SK-N-SH (cell line): ENCODE measurements at regions not wholly inside any gene's neighbourhood (a gene's known extent, or its start where the extent isn't known, plus 50 kb on each side); places are given as distances from the start of the nearest gene placed in this dataset.

Experiments used
- CTCF ChIA-PET: fragments of 300-600, 350-600 bp; formaldehyde crosslinking; extraction: SDS; loops from one replicate; lab custom pipeline; 2021; lab: Yijun Ruan, JAX
- POLR2A ChIA-PET: fragments of 350-600 bp; sonication (Branson Sonifier 250); formaldehyde crosslinking; extraction: SDS; loops from one replicate; lab custom pipeline; 2020; ENCODE audit warnings: antibody characterized with exemption, inconsistent platforms; lab: Yijun Ruan, JAX
- DNase-seq: peaks from one replicate; pipeline ENCODE4 v3.0.0; 2012
- H2AFZ ChIP-seq: fragments of 200-600 bp; sonication (generic); 2 replicates; pipeline ENCODE4 v1.8.1; 2016; ENCODE audit warnings: antibody characterized with exemption, mild to moderate bottlenecking, low read depth
- H3F3A ChIP-seq: fragments of 200-600 bp; sonication (generic); replicated peaks from 2 replicates; pipeline ENCODE3; 2016; ENCODE audit warnings: antibody characterized with exemption, mild to moderate bottlenecking; ENCODE audit not compliant: insufficient read depth
- H3K27ac ChIP-seq, 2 experiments: fragments of 200-500 bp in 1 of 2; fragments of 200-600 bp in 1 of 2; sonication (Bioruptor generic) in 1 of 2; sonication (generic), shearing (Covaris generic) in 1 of 2; 2 replicates each; pipeline versions ENCODE4 v1.5.1 to v1.6.1; 2014 to 2016; ENCODE audit warnings: low read depth in 2 of 2, inconsistent platforms in 1 of 2, low read length in 1 of 2, mild to moderate bottlenecking in 1 of 2, mixed read lengths in 1 of 2
- H3K27me3 ChIP-seq: fragments of 200-600 bp; sonication (generic), shearing (Covaris generic); 2 replicates; pipeline ENCODE4 v1.6.1; 2016; ENCODE audit warnings: mixed run types; ENCODE audit not compliant: insufficient read depth
- H3K36me3 ChIP-seq, 2 experiments: fragments of 200-500 bp in 1 of 2; fragments of 200-600 bp in 1 of 2; sonication (Bioruptor generic) in 1 of 2; sonication (generic) in 1 of 2; replicated peaks in 1 of 2; 2 replicates each; pipeline versions ENCODE3 to v1.5.1; 2014 to 2016; ENCODE audit warnings: low read length in 1 of 2, mild to moderate bottlenecking in 1 of 2; ENCODE audit not compliant: insufficient read depth in 2 of 2, control insufficient read depth in 1 of 2
- H3K4me1 ChIP-seq, 2 experiments: fragments of 200-500 bp in 1 of 2; fragments of 200-600 bp in 1 of 2; sonication (Bioruptor generic) in 1 of 2; sonication (generic), shearing (Covaris generic) in 1 of 2; 2 replicates each; pipeline versions ENCODE4 v1.5.1 to v1.6.1; 2014 to 2016; ENCODE audit warnings: low read depth in 1 of 2, low read length in 1 of 2, mixed run types in 1 of 2; ENCODE audit not compliant: insufficient read depth in 2 of 2, control insufficient read depth in 1 of 2
- H3K4me2 ChIP-seq: fragments of 200-600 bp; sonication (generic), shearing (Covaris generic); 2 replicates; pipeline ENCODE4 v1.6.1; 2017; ENCODE audit warnings: mixed run types
- H3K4me3 ChIP-seq, 2 experiments: fragments of 200-500 bp in 1 of 2; fragments of 200-600 bp in 1 of 2; sonication (Bioruptor generic) in 1 of 2; sonication (generic), shearing (Covaris generic) in 1 of 2; 2 replicates each; pipeline versions ENCODE4 v1.5.1 to v1.8.1; 2014 to 2016; ENCODE audit warnings: low read depth in 2 of 2, inconsistent platforms in 1 of 2, low read length in 1 of 2, mild to moderate bottlenecking in 1 of 2, mixed read lengths in 1 of 2, moderate library complexity in 1 of 2
- H3K79me2 ChIP-seq: fragments of 200-600 bp; sonication (generic); 2 replicates; pipeline ENCODE4 v1.8.1; 2017; ENCODE audit warnings: mild to moderate bottlenecking; ENCODE audit not compliant: insufficient read depth
- H3K9ac ChIP-seq: fragments of 200-600 bp; sonication (generic); 2 replicates; pipeline ENCODE4 v1.6.1; 2017; ENCODE audit warnings: mixed run types
- H3K9me2 ChIP-seq: fragments of 200-600 bp; sonication (generic); 2 replicates; pipeline ENCODE4 v1.6.1; 2017; ENCODE audit warnings: mixed run types
- H3K9me3 ChIP-seq: fragments of 200-600 bp; sonication (generic); 2 replicates; pipeline ENCODE4 v1.6.1; 2017; ENCODE audit warnings: mixed run types, mild to moderate bottlenecking, moderate library complexity
- H4K20me1 ChIP-seq: fragments of 200-600 bp; sonication (generic); 2 replicates; pipeline ENCODE4 v1.6.1; 2017; ENCODE audit warnings: mild to moderate bottlenecking, mixed run types; ENCODE audit not compliant: insufficient read depth
- CHD2 ChIP-seq: fragments of 150-350 bp; IDR thresholded peaks from 2 replicates; pipeline ENCODE4 v1.6.1; 2018; ENCODE audit warnings: low read length; ENCODE audit not compliant: partially characterized antibody
- ELF1 ChIP-seq: IDR thresholded peaks from 2 replicates; pipeline ENCODE4 v1.4.0; 2012
- EP300 ChIP-seq, 2 experiments: IDR thresholded peaks; 2 replicates each; pipeline versions ENCODE4 v1.4.0 to v1.6.1; 2012; ENCODE audit warnings: borderline replicate concordance in 1 of 2, low read depth in 1 of 2, low read length in 1 of 2
- EZH2phosphoT487 ChIP-seq: fragments of 200-600 bp; sonication (generic); IDR thresholded peaks from 2 replicates; pipeline ENCODE4 v1.6.1; 2017; ENCODE audit warnings: low read depth, mixed run types, mild to moderate bottlenecking, antibody characterized with exemption, moderate library complexity, borderline replicate concordance
- GABPA ChIP-seq: IDR thresholded peaks from 2 replicates; pipeline ENCODE4 v1.4.0; 2012; ENCODE audit warnings: low read depth, mild to moderate bottlenecking
- GATA2 ChIP-seq: sonication (generic); formaldehyde crosslinking; IDR thresholded peaks from 2 replicates; pipeline ENCODE4 v1.5.0; 2020; ENCODE audit warnings: mild to moderate bottlenecking, missing genetic modification reagents
- JUND ChIP-seq: IDR thresholded peaks from 2 replicates; pipeline ENCODE4 v1.4.0; 2012
- MAX ChIP-seq: IDR thresholded peaks from 2 replicates; pipeline ENCODE4 v1.4.0; 2012; ENCODE audit warnings: low read depth
- MXI1 ChIP-seq: IDR thresholded peaks from 2 replicates; pipeline ENCODE4 v1.6.1; 2012; ENCODE audit warnings: mild to moderate bottlenecking, low read depth, low read length, improper control_type of control experiment
- NFIC ChIP-seq: IDR thresholded peaks from 2 replicates; pipeline ENCODE4 v1.4.0; 2012; ENCODE audit warnings: borderline replicate concordance
- NRF1 ChIP-seq: IDR thresholded peaks from 2 replicates; pipeline ENCODE4 v1.6.1; 2012; ENCODE audit warnings: low read depth, mild to moderate bottlenecking, low read length
- RCOR1 ChIP-seq: fragments of 150-350 bp; IDR thresholded peaks from 2 replicates; pipeline ENCODE4 v1.6.1; 2017; ENCODE audit warnings: antibody characterized with exemption, low read length
- REST ChIP-seq: IDR thresholded peaks from 2 replicates; pipeline ENCODE4 v1.6.1; 2012; ENCODE audit warnings: mild to moderate bottlenecking, low read depth, low read length, moderate library complexity
- RFX5 ChIP-seq: IDR thresholded peaks from 2 replicates; pipeline ENCODE4 v1.6.1; 2012; ENCODE audit warnings: mild to moderate bottlenecking, improper control_type of control experiment, low read length
- TAF1 ChIP-seq: IDR thresholded peaks from 2 replicates; pipeline ENCODE4 v1.6.1; 2012; ENCODE audit warnings: low read depth, mild to moderate bottlenecking, low read length, moderate library complexity, borderline replicate concordance
- TEAD4 ChIP-seq: IDR thresholded peaks from 2 replicates; pipeline ENCODE4 v1.4.0; 2012; ENCODE audit warnings: mild to moderate bottlenecking, borderline replicate concordance; ENCODE audit not compliant: insufficient read depth
- YY1 ChIP-seq: IDR thresholded peaks from 2 replicates; pipeline ENCODE4 v1.4.0; 2012; ENCODE audit warnings: low read depth, mild to moderate bottlenecking
- WGBS: methylation state at CpG from one replicate; pipeline ENCODE4 v1.1.6; 2017; ENCODE audit warnings: low lambda C conversion rate; 5-methylcytosine and 5-hydroxymethylcytosine counted together
- TF ChIP-seq, protein P1 (sequence below): IDR thresholded peaks from 2 replicates; pipeline ENCODE4 v1.4.0; 2012; ENCODE audit warnings: low read depth, borderline replicate concordance

DNA sequence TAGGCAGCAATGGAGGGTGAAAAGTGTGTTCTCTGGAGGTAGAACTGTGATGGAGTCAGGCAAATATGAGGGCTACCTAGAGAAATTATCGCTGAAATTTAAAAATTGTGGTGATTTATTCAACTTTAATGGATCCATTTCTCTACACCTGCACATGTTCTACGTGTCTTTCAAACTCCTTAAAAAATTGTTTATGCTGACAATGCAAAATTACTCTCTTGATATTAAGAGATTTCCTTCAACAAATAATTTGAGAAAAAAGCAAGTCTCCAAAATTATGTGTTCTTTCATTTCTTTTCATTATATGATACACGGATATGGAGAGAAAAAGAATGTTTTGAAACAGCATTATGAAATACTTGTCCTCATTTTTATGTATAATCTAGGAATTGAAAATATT is 1151.4 kb upstream of the PABPC4L start (continued):
- TF ChIP-seq NRF1 (no peak), RFX5 (no peak), JUND (no peak), REST (no peak), ELF1 (no peak), NFIC (no peak)

- TF ChIP-seq GATA2 (no peak), MAX (no peak), TAF1 (no peak), CHD2 (no peak), MXI1 (no peak), EP300 (IDR thresholded peaks at IDR 0.05; ENCODE audit: borderline replicate concordance in 1 of 2, low read depth in 1 of 2, low read length in 1 of 2) (no peak), GABPA (no peak), TEAD4 (no peak), NFIC (no peak), EZH2phosphoT487 (no peak), RCOR1 (no peak), YY1 (no peak), RFX5 (no peak)
- TF ChIP-seq, protein P1, sequence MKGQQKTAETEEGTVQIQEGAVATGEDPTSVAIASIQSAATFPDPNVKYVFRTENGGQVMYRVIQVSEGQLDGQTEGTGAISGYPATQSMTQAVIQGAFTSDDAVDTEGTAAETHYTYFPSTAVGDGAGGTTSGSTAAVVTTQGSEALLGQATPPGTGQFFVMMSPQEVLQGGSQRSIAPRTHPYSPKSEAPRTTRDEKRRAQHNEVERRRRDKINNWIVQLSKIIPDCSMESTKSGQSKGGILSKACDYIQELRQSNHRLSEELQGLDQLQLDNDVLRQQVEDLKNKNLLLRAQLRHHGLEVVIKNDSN: no peak
- ChIA-PET POLR2A (interaction anchor here (0.6 kb wide), 1 partner anchor 13 kb away, joined by 4 read pairs; no protein-coding TSS in a partner anchor), CTCF (interaction anchor here (1.1 kb wide), 1 partner anchor 27 kb away, joined by 3 read pairs; no protein-coding TSS in a partner anchor)
- Histone ChIP-seq H3F3A (no peaks in the 10 kb centered on the region), H3K4me3 (no peak overlapping the region), H3K9me3 (no peaks in the 10 kb centered on the region), H3K27ac (no peak overlapping the region), H3K9ac (no peak overlapping the region), H3K27me3 (no peaks in the 10 kb centered on the region), H2AFZ (no peak overlapping the region), H3K79me2 (no peaks in the 10 kb centered on the region), H3K4me1 (no peaks in the 10 kb centered on the region), H3K9me2 (no peaks in the 10 kb centered on the region; the same call in 1 of the 2 replicates), H3K36me3 (no peaks in the 10 kb centered on the region), H3K4me2 (no peak overlapping the region), H4K20me1 (no peaks in the 10 kb centered on the region)
- no peak for DNase-seq
- WGBS: 18% methylated on average over 2 of the region's 2 CpGs
These were observed 1142.9 kb upstream of the PABPC4L start for GRCh38 chr4:135344492-135344891.
